K562 (cell line): ENCODE measurements at regions not wholly inside any gene's neighbourhood (a gene's known extent, or its start where the extent isn't known, plus 50 kb on each side); places are given as distances from the start of the nearest gene placed in this dataset.

Experiments
- ATAC-seq: fragments of 200-7000 bp; cut with Tn5 transposase; 3 replicates; pipeline ENCODE4 v1.9.1; 2020; ENCODE audit warnings: moderate library complexity
- BruUV-seq: library from RNA; stranded (reverse); fragments of 400-500 nt; replicated peaks from 2 replicates; lab custom pipeline; 2021; lab: Mats Ljungman, UMichigan
- CTCF ChIA-PET: fragments of 300-600 bp; formaldehyde crosslinking; extraction: SDS; loops from one replicate; lab custom pipeline; 2021; ENCODE audit warnings: low intra/inter-chr PET ratio; lab: Yijun Ruan, JAX
- POLR2A ChIA-PET: fragments of 300-600, 350-650 bp; sonication (Branson Sonifier 250); formaldehyde crosslinking; extraction: SDS; loops from one replicate; lab custom pipeline; 2021; ENCODE audit warnings: antibody characterized with exemption, inconsistent platforms; lab: Yijun Ruan, JAX
- DNase-seq, 4 experiments: peaks; one replicate each; pipeline versions ENCODE4 v3.0.0 to v3.0.0-alpha.2; 2011 to 2018; ENCODE audit warnings: low spot score in 3 of 4, mixed read lengths in 3 of 4; ENCODE audit errors: extremely low read depth in 1 of 4
- FAIRE-seq: peaks from 2 replicates; lab custom pipeline; 2011; peaks lifted over from hg19 to GRCh38; lab: Jason Lieb, UNC
- H2AFZ ChIP-seq: 2 replicates; pipeline ENCODE4 v1.6.0; 2011; ENCODE audit warnings: low read depth, low read length, control low read depth, inconsistent platforms
- H3K27ac ChIP-seq: fragments of 200-600 bp; 3 replicates; pipeline ENCODE4 v1.8.0; 2011; ENCODE audit warnings: low read depth, mild to moderate bottlenecking, control low read depth, inconsistent platforms, low read length, moderate library complexity, mixed read lengths; ENCODE audit errors: extremely low read depth
- H3K27me3 ChIP-seq, 2 experiments: fragments of 300-600 bp in 1 of 2; 2 replicates in 1 of 2; 3 replicates in 1 of 2; pipeline versions ENCODE4 v1.6.0 to v1.8.0; 2011; ENCODE audit warnings: inconsistent platforms in 2 of 2, low read length in 2 of 2, mild to moderate bottlenecking in 1 of 2, mixed read lengths in 1 of 2, moderate library complexity in 1 of 2; ENCODE audit not compliant: control insufficient read depth in 2 of 2, insufficient read depth in 2 of 2
- H3K36me3 ChIP-seq: fragments of 300-600 bp; 3 replicates; pipeline ENCODE4 v1.8.0; 2011; ENCODE audit warnings: mild to moderate bottlenecking, low read length, inconsistent platforms; ENCODE audit not compliant: control insufficient read depth, insufficient read depth
- H3K4me1 ChIP-seq, 2 experiments: fragments of 200-600 bp in 1 of 2; replicated peaks in 1 of 2; 2 replicates in 1 of 2; 3 replicates in 1 of 2; pipeline versions ENCODE4 v1.5.1 to v1.8.0; 2011; ENCODE audit warnings: inconsistent platforms in 2 of 2, low read length in 2 of 2, mild to moderate bottlenecking in 1 of 2, mixed read lengths in 1 of 2, moderate library complexity in 1 of 2; ENCODE audit not compliant: control insufficient read depth in 2 of 2, insufficient read depth in 2 of 2
- H3K4me2 ChIP-seq: 2 replicates; pipeline ENCODE4 v1.6.1; 2011; ENCODE audit warnings: low read length, control low read depth, inconsistent platforms, mixed read lengths; ENCODE audit not compliant: insufficient read depth
- H3K4me3 ChIP-seq: fragments of 200-600 bp; sonication (generic), shearing (Covaris generic); 2 replicates; pipeline ENCODE4 v1.5.1; 2016; ENCODE audit warnings: control low read depth, inconsistent platforms
- H3K79me2 ChIP-seq: fragments of 200-600 bp; 3 replicates; pipeline ENCODE4 v1.8.0; 2011; ENCODE audit warnings: low read length, inconsistent platforms; ENCODE audit not compliant: control insufficient read depth, insufficient read depth
- H3K9ac ChIP-seq, 2 experiments: 2 replicates each; pipeline versions ENCODE4 v1.6.0 to v1.6.1; 2011; ENCODE audit warnings: low read depth in 2 of 2, low read length in 2 of 2, control low read depth in 1 of 2, inconsistent platforms in 1 of 2, mild to moderate bottlenecking in 1 of 2, mixed read lengths in 1 of 2; ENCODE audit not compliant: insufficient read depth in 1 of 2
- H3K9me1 ChIP-seq: one replicate; pipeline ENCODE4 v1.6.0; 2011; ENCODE audit warnings: inconsistent platforms, mild to moderate bottlenecking, low read length, moderate library complexity; ENCODE audit not compliant: control insufficient read depth, insufficient read depth
- H3K9me3 ChIP-seq: replicated peaks from 2 replicates; pipeline ENCODE4 v1.5.1; 2011; ENCODE audit warnings: low read depth, low read length, inconsistent platforms; ENCODE audit not compliant: control insufficient read depth, insufficient read depth
- H4K20me1 ChIP-seq: replicated peaks from 2 replicates; pipeline ENCODE4 v1.6.1; 2011; ENCODE audit warnings: low read length, inconsistent platforms, mixed read lengths; ENCODE audit not compliant: control insufficient read depth, insufficient read depth
- TCFL5 ChIP-seq: fragments of 250-450 bp; sonication (Bioruptor Pico); conservative IDR thresholded peaks from 2 replicates; pipeline ENCODE4 v1.6.1; 2021; ENCODE audit warnings: mild to moderate bottlenecking, moderate library complexity, matching md5 sums
- ZNF76 ChIP-seq: fragments of 250-450 bp; sonication (Bioruptor Pico); IDR thresholded peaks from 2 replicates; pipeline ENCODE4 v1.4.0; 2020; ENCODE audit warnings: mild to moderate bottlenecking, moderate library complexity, borderline replicate concordance
- WGBS: fragments of 100-300 bp; shearing (Covaris generic); methylation state at CpG from one replicate; pipeline ENCODE4 v1.1.6; 2016; ENCODE audit warnings: low coverage, mixed read lengths; ENCODE audit not compliant: insufficient coverage; ENCODE audit errors: missing lambda C conversion rate; 5-methylcytosine and 5-hydroxymethylcytosine counted together
- in situ Hi-C: fragments of 300-500 bp; cut with MboI; formaldehyde crosslinking; loops from 4 replicates; pipeline ENCODE4 v1.15.0; 2018; ENCODE audit warnings: inconsistent platforms, mixed read lengths
- intact Hi-C: fragments of 100-400 bp; cut with micrococcal nuclease; formaldehyde crosslinking; loops from 2 replicates; pipeline ENCODE4 v1.14.2; 2022
- TF ChIP-seq, protein P1 (sequence below), 2 experiments: fragments of 450-650 bp in 1 of 2; sonication (generic) in 1 of 2; formaldehyde crosslinking in 1 of 2; IDR thresholded peaks; 2 replicates each; pipeline versions ENCODE4 v1.7.1 to v1.9.0; 2016 to 2022; ENCODE audit warnings: inconsistent platforms in 1 of 2, mild to moderate bottlenecking in 1 of 2, missing genetic modification reagents in 1 of 2

DNA sequence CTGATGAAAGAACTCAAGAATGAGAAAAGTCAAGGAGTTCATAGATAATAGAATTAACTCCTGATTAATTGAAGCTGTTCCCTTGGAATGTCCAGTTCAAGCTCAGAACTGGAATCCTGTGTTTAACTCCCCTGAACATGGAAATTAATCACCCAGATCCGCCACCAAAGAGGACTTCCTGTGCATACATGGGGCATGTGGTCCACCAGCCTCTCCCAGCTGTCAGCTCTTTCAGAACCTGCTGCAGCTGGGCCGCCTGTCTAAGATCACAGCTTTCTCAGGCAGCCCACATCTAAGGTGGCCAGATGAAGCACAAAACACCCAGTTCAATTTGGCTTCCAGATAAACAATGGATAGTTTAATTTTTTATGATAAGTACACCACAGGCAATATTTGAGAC, 203.7 kb upstream of the COX10 start:
- WGBS: 0% methylated on average over 1 of the region's 2 CpGs
- ATAC-seq: no peak
- intact Hi-C loops: no loop called here
- TF ChIP-seq, protein P1, sequence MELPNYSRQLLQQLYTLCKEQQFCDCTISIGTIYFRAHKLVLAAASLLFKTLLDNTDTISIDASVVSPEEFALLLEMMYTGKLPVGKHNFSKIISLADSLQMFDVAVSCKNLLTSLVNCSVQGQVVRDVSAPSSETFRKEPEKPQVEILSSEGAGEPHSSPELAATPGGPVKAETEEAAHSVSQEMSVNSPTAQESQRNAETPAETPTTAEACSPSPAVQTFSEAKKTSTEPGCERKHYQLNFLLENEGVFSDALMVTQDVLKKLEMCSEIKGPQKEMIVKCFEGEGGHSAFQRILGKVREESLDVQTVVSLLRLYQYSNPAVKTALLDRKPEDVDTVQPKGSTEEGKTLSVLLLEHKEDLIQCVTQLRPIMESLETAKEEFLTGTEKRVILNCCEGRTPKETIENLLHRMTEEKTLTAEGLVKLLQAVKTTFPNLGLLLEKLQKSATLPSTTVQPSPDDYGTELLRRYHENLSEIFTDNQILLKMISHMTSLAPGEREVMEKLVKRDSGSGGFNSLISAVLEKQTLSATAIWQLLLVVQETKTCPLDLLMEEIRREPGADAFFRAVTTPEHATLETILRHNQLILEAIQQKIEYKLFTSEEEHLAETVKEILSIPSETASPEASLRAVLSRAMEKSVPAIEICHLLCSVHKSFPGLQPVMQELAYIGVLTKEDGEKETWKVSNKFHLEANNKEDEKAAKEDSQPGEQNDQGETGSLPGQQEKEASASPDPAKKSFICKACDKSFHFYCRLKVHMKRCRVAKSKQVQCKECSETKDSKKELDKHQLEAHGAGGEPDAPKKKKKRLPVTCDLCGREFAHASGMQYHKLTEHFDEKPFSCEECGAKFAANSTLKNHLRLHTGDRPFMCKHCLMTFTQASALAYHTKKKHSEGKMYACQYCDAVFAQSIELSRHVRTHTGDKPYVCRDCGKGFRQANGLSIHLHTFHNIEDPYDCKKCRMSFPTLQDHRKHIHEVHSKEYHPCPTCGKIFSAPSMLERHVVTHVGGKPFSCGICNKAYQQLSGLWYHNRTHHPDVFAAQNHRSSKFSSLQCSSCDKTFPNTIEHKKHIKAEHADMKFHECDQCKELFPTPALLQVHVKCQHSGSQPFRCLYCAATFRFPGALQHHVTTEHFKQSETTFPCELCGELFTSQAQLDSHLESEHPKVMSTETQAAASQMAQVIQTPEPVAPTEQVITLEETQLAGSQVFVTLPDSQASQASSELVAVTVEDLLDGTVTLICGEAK (IDR thresholded peaks at IDR 0.05): no peak
- TF ChIP-seq, protein P1 (CRISPR knock-in tag; IDR thresholded peaks at IDR 0.05): no peak
- no peak for TF ChIP-seq TCFL5 (CRISPR knock-in tag)
- no peak for TF ChIP-seq ZNF76 (CRISPR knock-in tag)
- no peak overlapping the region for H2AFZ ChIP-seq
- in situ Hi-C loops: no loop called here
- no peak overlapping the region for H3K4me3 ChIP-seq
- ChIA-PET CTCF (no interaction called here), POLR2A (no interaction called here)
- no peaks in the 10 kb centered on the region for H3K9me3 ChIP-seq
- H3K4me2 ChIP-seq: no peak overlapping the region
- no peak overlapping the region for H3K27ac ChIP-seq
- no peaks in the 10 kb centered on the region for H3K36me3 ChIP-seq
- no peaks in the 10 kb centered on the region for H4K20me1 ChIP-seq
- H3K79me2 ChIP-seq: no peaks in the 10 kb centered on the region
- no TSS peak for BruUV-seq
- H3K9ac ChIP-seq: no peak overlapping the region
- no peaks in the 10 kb centered on the region for H3K27me3 ChIP-seq
- no peaks in the 10 kb centered on the region for H3K4me1 ChIP-seq
- no peaks in the 10 kb centered on the region for H3K9me1 ChIP-seq
- no peak for DNase-seq
- FAIRE-seq: no peak
